Effector CD4-positive, alpha-beta T cell (primary cell): ENCODE measurements at regions not wholly inside any gene's neighbourhood (a gene's known extent, or its start where the extent isn't known, plus 50 kb on each side); places are given as distances from the start of the nearest gene placed in this dataset.

Experiments
- DNase-seq: peaks from one replicate; pipeline ENCODE4 v3.0.0-alpha.2; 2020

- no peak for DNase-seq
Measured at GRCh38 chr5:110038297-110038997, 348.7 kb downstream of the MAN2A1 start.

GRCh38 chr5:110040178-110040577 lies 350.5 kb downstream of the MAN2A1 start:
- no peak for DNase-seq

GRCh38 chr5:110043025-110043424 lies 353.3 kb downstream of the MAN2A1 start:
- DNase-seq, result no peak

- no peak for DNase-seq
Measured at GRCh38 chr5:110045158-110045557, 355.4 kb downstream of the MAN2A1 start.

- no peak for DNase-seq
Measured at GRCh38 chr5:110048491-110048890, 358.8 kb downstream of the MAN2A1 start.

GRCh38 chr5:110049816-110050215 lies 360.1 kb downstream of the MAN2A1 start:
- no peak for DNase-seq

- DNase-seq, result no peak
Measured at GRCh38 chr5:110050640-110051345, 361.1 kb downstream of the MAN2A1 start.

GRCh38 chr5:110053205-110053604 lies 363.5 kb downstream of the MAN2A1 start:
- DNase-seq, result no peak

GRCh38 chr5:110053824-110054223 lies 364.1 kb downstream of the MAN2A1 start:
- DNase-seq, result no peak

- DNase-seq, result peak; percentile 66
Measured at GRCh38 chr5:110054240-110054639, 364.5 kb downstream of the MAN2A1 start.

GRCh38 chr5:110055302-110055701 lies 365.6 kb downstream of the MAN2A1 start:
- DNase-seq, result no peak

GRCh38 chr5:110056580-110057114 lies 366.9 kb downstream of the MAN2A1 start:
- DNase-seq, result no peak

GRCh38 chr5:110058175-110058574 lies 368.4 kb downstream of the MAN2A1 start:
- DNase-seq, result no peak

GRCh38 chr5:110062246-110062645 lies 372.5 kb downstream of the MAN2A1 start:
- no peak for DNase-seq

- no peak for DNase-seq
Measured at GRCh38 chr5:110063640-110064602, 374.2 kb downstream of the MAN2A1 start.

- DNase-seq, result no peak
Measured at GRCh38 chr5:110064603-110065268, 375.0 kb downstream of the MAN2A1 start.

- DNase-seq, result no peak
Measured at GRCh38 chr5:110070836-110071235, 381.1 kb downstream of the MAN2A1 start.

GRCh38 chr5:110072651-110073050 lies 382.9 kb downstream of the MAN2A1 start:
- no peak for DNase-seq

GRCh38 chr5:110073534-110073933 lies 383.8 kb downstream of the MAN2A1 start:
- no peak for DNase-seq

GRCh38 chr5:110075656-110076055 lies 385.9 kb downstream of the MAN2A1 start:
- no peak for DNase-seq

- no peak for DNase-seq
Measured at GRCh38 chr5:110077147-110077546, 387.4 kb downstream of the MAN2A1 start.

- DNase-seq, result no peak
Measured at GRCh38 chr5:110082194-110082593, 392.5 kb downstream of the MAN2A1 start.
